ENCODE measurements at regions not wholly inside any gene's neighbourhood (a gene's known extent, or its start where the extent isn't known, plus 50 kb on each side); places are given as distances from the start of the nearest gene placed in this dataset.

- DNase-seq: no peak
- intact Hi-C loops (cut with DNase I): no loop called here
These were observed 178.2 kb upstream of the ZEB2 start for GRCh38 chr2:144698156-144698555.

- intact Hi-C loops (cut with DNase I): no loop called here
- no peak for DNase-seq
These were observed 175.7 kb upstream of the ZEB2 start for GRCh38 chr2:144695657-144696056.

GRCh38 chr2:144694456-144694855 is 174.5 kb upstream of the ZEB2 start:
- intact Hi-C loops (cut with DNase I): no loop called here
- DNase-seq: no peak

GRCh38 chr2:144693179-144693578 is 173.3 kb upstream of the ZEB2 start:
- intact Hi-C loops (cut with DNase I): no loop called here
- DNase-seq: no peak

- intact Hi-C loops (cut with DNase I): no loop called here
- no peak for DNase-seq
These were observed 172.7 kb upstream of the ZEB2 start for GRCh38 chr2:144692661-144693060.

GRCh38 chr2:144690771-144691170 is 170.9 kb upstream of the ZEB2 start:
- intact Hi-C loops (cut with DNase I): no loop called here
- DNase-seq: no peak

GRCh38 chr2:144686518-144687215 is 166.7 kb upstream of the ZEB2 start:
- no peak for DNase-seq
- intact Hi-C loops (cut with DNase I): no loop called here

GRCh38 chr2:144683966-144684365 is 164.0 kb upstream of the ZEB2 start:
- no peak for DNase-seq
- intact Hi-C loops (cut with DNase I): no loop called here

GRCh38 chr2:144683107-144683753 is 163.3 kb upstream of the ZEB2 start:
- DNase-seq: no peak
- intact Hi-C loops (cut with DNase I): no loop called here

GRCh38 chr2:144682248-144682647 is 162.3 kb upstream of the ZEB2 start:
- no peak for DNase-seq
- intact Hi-C loops (cut with DNase I): no loop called here

- intact Hi-C loops (cut with DNase I): no loop called here
- no peak for DNase-seq
These were observed 161.5 kb upstream of the ZEB2 start for GRCh38 chr2:144681389-144681788.

GRCh38 chr2:144679942-144680341 is 160.0 kb upstream of the ZEB2 start:
- DNase-seq: no peak

GRCh38 chr2:144678736-144679135 is 158.8 kb upstream of the ZEB2 start:
- intact Hi-C loops (cut with DNase I): no loop called here

More at GRCh38 chr2:144679942-144680341, 160.0 kb upstream of the ZEB2 start:
- intact Hi-C loops (cut with DNase I): no loop called here

GRCh38 chr2:144675731-144676130 is 155.8 kb upstream of the ZEB2 start:
- no peak for DNase-seq
- intact Hi-C loops (cut with DNase I): no loop called here

More at GRCh38 chr2:144678736-144679135, 158.8 kb upstream of the ZEB2 start:
- DNase-seq: no peak

GRCh38 chr2:144675331-144675730 is 155.4 kb upstream of the ZEB2 start:
- intact Hi-C loops (cut with DNase I): no loop called here
- no peak for DNase-seq

GRCh38 chr2:144674071-144674470 is 154.2 kb upstream of the ZEB2 start:
- DNase-seq: no peak
- intact Hi-C loops (cut with DNase I): no loop called here

- intact Hi-C loops (cut with DNase I): no loop called here
These were observed 153.5 kb upstream of the ZEB2 start for GRCh38 chr2:144673456-144673855.

GRCh38 chr2:144671695-144672455 is 152.0 kb upstream of the ZEB2 start:
- no peak for DNase-seq
- intact Hi-C loops (cut with DNase I): no loop called here

More at GRCh38 chr2:144673456-144673855, 153.5 kb upstream of the ZEB2 start:
- no peak for DNase-seq

GRCh38 chr2:144670738-144671137 is 150.8 kb upstream of the ZEB2 start:
- intact Hi-C loops (cut with DNase I): no loop called here

GRCh38 chr2:144670080-144670479 is 150.2 kb upstream of the ZEB2 start:
- intact Hi-C loops (cut with DNase I): no loop called here
- DNase-seq: no peak

More at GRCh38 chr2:144670738-144671137, 150.8 kb upstream of the ZEB2 start:
- DNase-seq: no peak

Data from head of caudate nucleus (tissue), 42 donors.